Fibroblast of pulmonary artery (primary cell): ENCODE measurements at regions not wholly inside any gene's neighbourhood (a gene's known extent, or its start where the extent isn't known, plus 50 kb on each side); places are given as distances from the start of the nearest gene placed in this dataset.

Experiments
- DNase-seq: peaks from one replicate; pipeline ENCODE4 v3.0.0-alpha.2; 2010; ENCODE audit warnings: low read depth
- H3K4me3 ChIP-seq: replicated peaks from 2 replicates; pipeline ENCODE4 v1.5.1; 2011; ENCODE audit warnings: low read depth, mild to moderate bottlenecking, control low read depth, low read length, moderate library complexity
- CTCF ChIP-seq: IDR thresholded peaks from 2 replicates; pipeline ENCODE4 v1.5.1; 2011; ENCODE audit warnings: mild to moderate bottlenecking, control low read depth, low read length, inconsistent platforms; ENCODE audit errors: missing control alignments

- no peak for TF ChIP-seq CTCF
- no peak for DNase-seq
- H3K4me3 ChIP-seq = no peak overlapping the region
These were observed 416.7 kb upstream of the TEX13C start for GRCh38 chrX:124902953-124903352.

- no peak for DNase-seq
- TF ChIP-seq CTCF = no peak
- H3K4me3 ChIP-seq = no peak overlapping the region
These were observed 409.1 kb upstream of the TEX13C start for GRCh38 chrX:124910611-124911010.

GRCh38 chrX:124917011-124917410, 402.7 kb upstream of the TEX13C start:
- DNase-seq = no peak
- H3K4me3 ChIP-seq = no peak overlapping the region
- TF ChIP-seq CTCF = no peak

- DNase-seq = no peak
- H3K4me3 ChIP-seq = no peak overlapping the region
- no peak for TF ChIP-seq CTCF
These were observed 394.0 kb upstream of the TEX13C start for GRCh38 chrX:124925681-124926080.

- DNase-seq = no peak
- no peak for TF ChIP-seq CTCF
- H3K4me3 ChIP-seq = no peak overlapping the region
These were observed 388.4 kb upstream of the TEX13C start for GRCh38 chrX:124931241-124931640.

- no peak for DNase-seq
These were observed 387.7 kb upstream of the TEX13C start for GRCh38 chrX:124931958-124932357.

More at GRCh38 chrX:124931958-124932357, 387.7 kb upstream of the TEX13C start:
- no peak overlapping the region for H3K4me3 ChIP-seq
- no peak for TF ChIP-seq CTCF
